Psoas muscle (tissue), 7 donors: ENCODE measurements at regions not wholly inside any gene's neighbourhood (a gene's known extent, or its start where the extent isn't known, plus 50 kb on each side); places are given as distances from the start of the nearest gene placed in this dataset.

Experiments used
- ATAC-seq, 4 donors: fragments of 200-7000 bp; cut with Tn5 transposase; one replicate each; pipeline ENCODE4 v1.9.1; 2020; ENCODE audit warnings: moderate library complexity in 3 of 4, mild to moderate bottlenecking in 2 of 4
- DNase-seq, 2 donors: peaks; one replicate each; pipeline ENCODE4 v3.0.0-alpha.2; 2020
- H3K27ac ChIP-seq: fragments of 200-600 bp; one replicate; pipeline ENCODE4 v1.8.0; 2022
- H3K27me3 ChIP-seq, 3 donors: fragments of 200-600 bp in 1 of 3; one replicate each; pipeline versions ENCODE4 v1.6.1 to v1.8.0; 2013 to 2022; ENCODE audit warnings: low read length in 2 of 3, mild to moderate bottlenecking in 2 of 3, moderate library complexity in 1 of 3; ENCODE audit not compliant: insufficient read depth in 3 of 3
- H3K36me3 ChIP-seq, 2 donors: fragments of 200-600 bp in 1 of 2; one replicate each; pipeline versions ENCODE4 v1.6.1 to v1.8.0; 2013 to 2022; ENCODE audit warnings: low read depth in 1 of 2, mild to moderate bottlenecking in 1 of 2, moderate library complexity in 1 of 2; ENCODE audit not compliant: insufficient read depth in 1 of 2
- H3K4me1 ChIP-seq: fragments of 200-600 bp; one replicate; pipeline ENCODE4 v1.8.0; 2022
- H3K4me3 ChIP-seq: fragments of 200-600 bp; one replicate; pipeline ENCODE4 v1.8.0; 2022; ENCODE audit warnings: mild to moderate bottlenecking
- H3K9me3 ChIP-seq: fragments of 200-600 bp; one replicate; pipeline ENCODE4 v1.8.0; 2022
- WGBS, 3 donors: extraction: QIAGEN DNeasy Blood & Tissue Kit; methylation state at CpG; one replicate each; pipeline versions ENCODE4 v1.1.6 to v1.1.7; 2013; 5-methylcytosine and 5-hydroxymethylcytosine counted together
- intact Hi-C, 2 donors: fragments of 100-400 bp; cut with DNase I; formaldehyde crosslinking; loops; one replicate each; pipeline versions ENCODE4 v1.11.0 to v1.14.2; 2022
- TF ChIP-seq, protein P1 (sequence below): fragments of 200-600 bp; IDR thresholded peaks from one replicate; pipeline ENCODE4 v1.8.0; 2022; ENCODE audit warnings: antibody characterized with exemption
- donor health status: healthy with polysubstance abuse.
- donor health status: DM: no; HTN: no; CAD: no; lungs with moderate emphysema.
- donor health status: Bipolar disorder and iron deficiency.
- donor health status: healthy.
- donor health status: DM: yes; HTN: yes; CAD: no.
- donor health status: DM: no; HTN: no; CAD: no.
- donor health status: DM: yes; HTN: yes; CAD: no.

GRCh38 chr13:89322466-89322865 lies 1651.3 kb downstream of the SLITRK5 start:
- H3K9me3 ChIP-seq = no peaks in the 10 kb centered on the region
- H3K36me3 ChIP-seq = no peaks in the 10 kb centered on the region
- intact Hi-C loops = no loop called here
- no peak overlapping the region for H3K27ac ChIP-seq
- WGBS, 3 donors = 28 to 43% (median 36%) methylated on average over 5 of the region's 5 CpGs
- H3K4me1 ChIP-seq = no peaks in the 10 kb centered on the region
- TF ChIP-seq, protein P1, sequence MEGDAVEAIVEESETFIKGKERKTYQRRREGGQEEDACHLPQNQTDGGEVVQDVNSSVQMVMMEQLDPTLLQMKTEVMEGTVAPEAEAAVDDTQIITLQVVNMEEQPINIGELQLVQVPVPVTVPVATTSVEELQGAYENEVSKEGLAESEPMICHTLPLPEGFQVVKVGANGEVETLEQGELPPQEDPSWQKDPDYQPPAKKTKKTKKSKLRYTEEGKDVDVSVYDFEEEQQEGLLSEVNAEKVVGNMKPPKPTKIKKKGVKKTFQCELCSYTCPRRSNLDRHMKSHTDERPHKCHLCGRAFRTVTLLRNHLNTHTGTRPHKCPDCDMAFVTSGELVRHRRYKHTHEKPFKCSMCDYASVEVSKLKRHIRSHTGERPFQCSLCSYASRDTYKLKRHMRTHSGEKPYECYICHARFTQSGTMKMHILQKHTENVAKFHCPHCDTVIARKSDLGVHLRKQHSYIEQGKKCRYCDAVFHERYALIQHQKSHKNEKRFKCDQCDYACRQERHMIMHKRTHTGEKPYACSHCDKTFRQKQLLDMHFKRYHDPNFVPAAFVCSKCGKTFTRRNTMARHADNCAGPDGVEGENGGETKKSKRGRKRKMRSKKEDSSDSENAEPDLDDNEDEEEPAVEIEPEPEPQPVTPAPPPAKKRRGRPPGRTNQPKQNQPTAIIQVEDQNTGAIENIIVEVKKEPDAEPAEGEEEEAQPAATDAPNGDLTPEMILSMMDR = no peak
- H3K27me3 ChIP-seq = no peaks in the 10 kb centered on the region
- DNase-seq (no peak), ATAC-seq (no peak)
- H3K4me3 ChIP-seq = no peak overlapping the region

GRCh38 chr13:89324582-89324981 lies 1653.4 kb downstream of the SLITRK5 start:
- TF ChIP-seq, protein P1 = no peak

GRCh38 chr13:89343165-89343564 lies 1672.0 kb downstream of the SLITRK5 start:
- DNase-seq (no peak), ATAC-seq (no peak)
- Histone ChIP-seq H3K4me1 (no peaks in the 10 kb centered on the region), H3K9me3 (no peaks in the 10 kb centered on the region), H3K27me3 (no peaks in the 10 kb centered on the region), H3K4me3 (no peak overlapping the region), H3K27ac (no peak overlapping the region), H3K36me3 (no peaks in the 10 kb centered on the region)
- intact Hi-C loops = no loop called here
- 76 to 85% (median 80%) methylated on average over 1 of the region's 1 CpG for WGBS, 3 donors
- TF ChIP-seq, protein P1 = no peak

More at GRCh38 chr13:89324582-89324981, 1653.4 kb downstream of the SLITRK5 start:
- H3K9me3 ChIP-seq = no peaks in the 10 kb centered on the region
- intact Hi-C loops = no loop called here
- H3K4me3 ChIP-seq = no peak overlapping the region
- H3K4me1 ChIP-seq = no peaks in the 10 kb centered on the region
- no peak for DNase-seq
- no peaks in the 10 kb centered on the region for H3K36me3 ChIP-seq
- ATAC-seq = no peak
- no peaks in the 10 kb centered on the region for H3K27me3 ChIP-seq
- no peak overlapping the region for H3K27ac ChIP-seq

DNA sequence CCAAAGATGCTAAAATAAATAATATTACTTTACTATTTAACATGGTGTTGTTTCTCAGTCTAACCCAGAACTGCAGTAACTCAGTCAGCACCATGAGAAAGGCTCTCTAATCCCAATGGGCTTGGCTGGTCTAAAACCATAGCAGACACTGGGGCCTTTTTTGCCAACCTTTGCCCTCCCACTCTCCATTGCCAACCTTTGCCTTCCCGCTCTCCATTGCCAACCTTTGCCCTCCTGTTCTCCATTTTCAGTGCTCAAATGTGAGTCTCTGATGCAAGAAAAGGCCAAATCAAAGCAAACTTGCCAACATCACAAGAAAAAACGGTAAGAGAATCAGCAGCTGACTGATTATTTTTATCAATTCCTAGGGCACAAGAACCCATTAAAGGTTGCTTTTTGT lies 1681.2 kb downstream of the SLITRK5 start:
- WGBS, 3 donors = 76 to 82% (median 80%) methylated on average over 2 of the region's 2 CpGs
- H3K9me3 ChIP-seq = no peaks in the 10 kb centered on the region
- DNase-seq (no peak), ATAC-seq (no peak)
- H3K27ac ChIP-seq = no peak overlapping the region
- intact Hi-C loops = no loop called here
- H3K4me1 ChIP-seq = no peaks in the 10 kb centered on the region
- H3K36me3 ChIP-seq = no peaks in the 10 kb centered on the region
- no peak overlapping the region for H3K4me3 ChIP-seq
- no peaks in the 10 kb centered on the region for H3K27me3 ChIP-seq
- TF ChIP-seq, protein P1 = no peak

GRCh38 chr13:89361909-89362308 lies 1690.7 kb downstream of the SLITRK5 start:
- WGBS, 3 donors = 93 to 94% (median 93%) methylated on average over 4 of the region's 4 CpGs
- no peak for DNase-seq
- intact Hi-C loops = no loop called here

More at GRCh38 chr13:89361909-89362308, 1690.7 kb downstream of the SLITRK5 start:
- no peaks in the 10 kb centered on the region for H3K4me1 ChIP-seq
- H3K27me3 ChIP-seq = no peaks in the 10 kb centered on the region
- no peak overlapping the region for H3K4me3 ChIP-seq
- H3K36me3 ChIP-seq = no peaks in the 10 kb centered on the region
- H3K27ac ChIP-seq = no peak overlapping the region
- TF ChIP-seq, protein P1 = no peak
- ATAC-seq = no peak
- no peaks in the 10 kb centered on the region for H3K9me3 ChIP-seq
